Tibial nerve (tissue), 4 donors: ENCODE measurements at regions not wholly inside any gene's neighbourhood (a gene's known extent, or its start where the extent isn't known, plus 50 kb on each side); places are given as distances from the start of the nearest gene placed in this dataset.

Experiments used
- CTCF ChIP-seq, 5 experiments: fragments of 200-600 bp in 3 of 5; fragments of 450-650 bp in 2 of 5; sonication (generic) in 3 of 5; IDR thresholded peaks; one replicate each; pipeline ENCODE4 v1.5.1; 2016 to 2019; ENCODE audit warnings: antibody characterized with exemption in 5 of 5, mild to moderate bottlenecking in 3 of 5, moderate library complexity in 2 of 5
- EP300 ChIP-seq, 2 donors: sonication (generic); formaldehyde crosslinking; IDR thresholded peaks; one replicate each; pipeline ENCODE4 v1.6.1; 2017; ENCODE audit warnings: antibody characterized with exemption in 2 of 2, mild to moderate bottlenecking in 1 of 2
- POLR2A ChIP-seq, 2 donors: fragments of 450-650 bp; IDR thresholded peaks; one replicate each; pipeline ENCODE4 v1.6.1; 2017; ENCODE audit warnings: antibody characterized with exemption in 2 of 2, mild to moderate bottlenecking in 2 of 2, moderate library complexity in 2 of 2

- TF ChIP-seq CTCF (IDR thresholded peaks at IDR 0.05) (no peak), POLR2A (IDR thresholded peaks at IDR 0.05) (no peak), EP300 (IDR thresholded peaks at IDR 0.05) (no peak)
Observed at GRCh38 chr5:54707841-54708240, 190.3 kb downstream of the SNX18 start.
